K562 (cell line): ENCODE measurements at regions not wholly inside any gene's neighbourhood (a gene's known extent, or its start where the extent isn't known, plus 50 kb on each side); places are given as distances from the start of the nearest gene placed in this dataset.

Source experiments
- ELK1 ChIP-seq: sonication (generic); formaldehyde crosslinking; IDR thresholded peaks from 2 replicates; pipeline ENCODE4 v1.8.1; 2022; ENCODE audit warnings: missing genetic modification reagents
- EP300 ChIP-seq: IDR thresholded peaks from 2 replicates; pipeline ENCODE4 v1.6.1; 2012; ENCODE audit warnings: low read length, improper control_type of control experiment
- FOXA3 ChIP-seq, 2 experiments: fragments of 450-650 bp in 1 of 2; sonication (generic) in 1 of 2; formaldehyde crosslinking; IDR thresholded peaks in 1 of 2; conservative IDR thresholded peaks in 1 of 2; 2 replicates each; pipeline versions ENCODE4 v1.4.0 to v1.8.0; 2020 to 2022; ENCODE audit warnings: mild to moderate bottlenecking in 2 of 2, missing genetic modification reagents in 1 of 2
- GABPB2 ChIP-seq: fragments of 250-450 bp; sonication (Bioruptor Pico); conservative IDR thresholded peaks from 2 replicates; pipeline ENCODE4 v1.5.1; 2021; ENCODE audit warnings: mild to moderate bottlenecking
- HES1 ChIP-seq: fragments of 450-650 bp; IDR thresholded peaks from 2 replicates; pipeline ENCODE4 v1.6.1; 2016; ENCODE audit warnings: low read depth, mild to moderate bottlenecking, moderate library complexity
- HMG20B ChIP-seq: fragments of 250-450 bp; sonication (Bioruptor Pico); IDR thresholded peaks from 2 replicates; pipeline ENCODE4 v1.5.0; 2021; ENCODE audit warnings: mild to moderate bottlenecking
- KAT7 ChIP-seq: sonication (generic); formaldehyde crosslinking; IDR thresholded peaks from 2 replicates; pipeline ENCODE4 v1.8.0; 2022; ENCODE audit warnings: missing genetic modification reagents, mild to moderate bottlenecking, borderline replicate concordance
- KAT8 ChIP-seq: fragments of 450-650 bp; IDR thresholded peaks from 2 replicates; pipeline ENCODE4 v1.6.1; 2016; ENCODE audit warnings: low read depth, mild to moderate bottlenecking
- MAX ChIP-seq: sonication (generic); formaldehyde crosslinking; IDR thresholded peaks from 2 replicates; pipeline ENCODE4 v1.9.0; 2022; ENCODE audit warnings: mild to moderate bottlenecking, missing genetic modification reagents
- RBM25 ChIP-seq: fragments of 200-400 bp; formaldehyde crosslinking; IDR thresholded peaks from 2 replicates; pipeline ENCODE4 v1.6.1; 2018; ENCODE audit warnings: low read length, low read depth, moderate library complexity; ENCODE audit not compliant: severe bottlenecking
- RBM34 ChIP-seq: fragments of 200-400 bp; formaldehyde crosslinking; IDR thresholded peaks from 2 replicates; pipeline ENCODE4 v1.6.1; 2018; ENCODE audit warnings: low read length, borderline replicate concordance; ENCODE audit not compliant: insufficient read depth
- SAP30 ChIP-seq: fragments of 200-600 bp; sonication (generic); IDR thresholded peaks from 2 replicates; pipeline ENCODE4 v1.6.1; 2012; ENCODE audit warnings: borderline replicate concordance, low read depth, mild to moderate bottlenecking, moderate library complexity, low read length, control low read depth, inconsistent platforms; ENCODE audit not compliant: insufficient read depth, poor library complexity, severe bottlenecking
- TSHZ1 ChIP-seq: fragments of 250-450 bp; sonication (Bioruptor Pico); IDR thresholded peaks from 2 replicates; pipeline ENCODE4 v1.4.0; 2020; ENCODE audit warnings: mild to moderate bottlenecking, moderate library complexity
- YY1 ChIP-seq, 3 experiments: IDR thresholded peaks; 2 replicates each; pipeline ENCODE4 v1.6.1; 2011; ENCODE audit warnings: low read length in 2 of 3, mild to moderate bottlenecking in 2 of 3, moderate library complexity in 2 of 3, borderline replicate concordance in 1 of 3, control low read depth in 1 of 3, low read depth in 1 of 3; ENCODE audit not compliant: insufficient read depth in 3 of 3, insufficient replicate concordance in 2 of 3, control insufficient read depth in 1 of 3, insufficient read length in 1 of 3; ENCODE audit errors: extremely low read depth in 1 of 3
- ZNF280A ChIP-seq: fragments of 450-650 bp; IDR thresholded peaks from 2 replicates; pipeline ENCODE4 v1.6.1; 2018; ENCODE audit warnings: mild to moderate bottlenecking, low read depth; ENCODE audit not compliant: partially characterized antibody
- ZNF668 ChIP-seq: fragments of 250-450 bp; sonication (Bioruptor Pico); IDR thresholded peaks from 2 replicates; pipeline ENCODE4 v1.8.0; 2022; ENCODE audit warnings: mild to moderate bottlenecking, inconsistent platforms
- ZNF696 ChIP-seq: fragments of 250-450 bp; sonication (Bioruptor Pico); conservative IDR thresholded peaks from 2 replicates; pipeline ENCODE4 v1.4.0; 2020; ENCODE audit warnings: mild to moderate bottlenecking, moderate library complexity
- ZNF75A ChIP-seq: fragments of 450-650 bp; formaldehyde crosslinking; IDR thresholded peaks from 2 replicates; pipeline ENCODE4 v1.4.0; 2020; ENCODE audit warnings: mild to moderate bottlenecking
- ZSCAN29 ChIP-seq: fragments of 450-650 bp; IDR thresholded peaks from 2 replicates; pipeline ENCODE4 v1.6.1; 2017

GRCh38 chr6:28719275-28719940 lies 193.7 kb downstream of the GPX5 start (continued):
- TF ChIP-seq ZNF280A: no peak
- TF ChIP-seq SAP30: no peak
- TF ChIP-seq TSHZ1 (CRISPR knock-in tag): no peak
- TF ChIP-seq FOXA3 (CRISPR knock-in tag; conservative IDR thresholded peaks at IDR 0.05 in 1 of 2, IDR thresholded peaks at IDR 0.05 in 1 of 2): no peak
- TF ChIP-seq ZNF75A: no peak
- TF ChIP-seq ZSCAN29: peak; percentile 83
- 0 out of 2 replicates have a peak, but pooled peaks have one; percentile 25 for TF ChIP-seq EP300
- TF ChIP-seq HES1: peak; percentile 66
- no peak for TF ChIP-seq HMG20B (CRISPR knock-in tag)
- TF ChIP-seq ZNF668 (CRISPR knock-in tag): no peak
- TF ChIP-seq GABPB2 (CRISPR knock-in tag): no peak
- no peak for TF ChIP-seq KAT7 (CRISPR knock-in tag)
- TF ChIP-seq YY1 (IDR thresholded peaks at IDR 0.05; ENCODE audit: borderline replicate concordance in 1 of 3, control insufficient read depth in 1 of 3, extremely low read depth in 1 of 3, insufficient read depth in 3 of 3, insufficient read length in 1 of 3, insufficient replicate concordance in 2 of 3, low read depth in 1 of 3, low read length in 2 of 3): no peak
- no peak for TF ChIP-seq RBM34
- TF ChIP-seq ELK1 (CRISPR knock-in tag): no peak
- TF ChIP-seq RBM25: no peak
- peak; percentile 48; the same call in 1 of the 2 replicates for TF ChIP-seq MAX
- no peak for TF ChIP-seq KAT8
- TF ChIP-seq ZNF696 (CRISPR knock-in tag): no peak
